Testis (tissue), 2 donors: ENCODE measurements at regions not wholly inside any gene's neighbourhood (a gene's known extent, or its start where the extent isn't known, plus 50 kb on each side); places are given as distances from the start of the nearest gene placed in this dataset.

Source experiments
- POLR2A ChIP-seq: fragments of 450-650 bp; IDR thresholded peaks from one replicate; pipeline ENCODE4 v1.6.1; 2017; ENCODE audit warnings: antibody characterized with exemption, mild to moderate bottlenecking, moderate library complexity
- TF ChIP-seq, protein P1 (sequence below), 3 experiments: fragments of 450-650 bp in 2 of 3; fragments of 200-600 bp in 1 of 3; sonication (generic) in 1 of 3; IDR thresholded peaks; one replicate each; pipeline ENCODE4 v1.5.1; 2016 to 2019; ENCODE audit warnings: antibody characterized with exemption in 3 of 3, mild to moderate bottlenecking in 2 of 3, moderate library complexity in 1 of 3

DNA sequence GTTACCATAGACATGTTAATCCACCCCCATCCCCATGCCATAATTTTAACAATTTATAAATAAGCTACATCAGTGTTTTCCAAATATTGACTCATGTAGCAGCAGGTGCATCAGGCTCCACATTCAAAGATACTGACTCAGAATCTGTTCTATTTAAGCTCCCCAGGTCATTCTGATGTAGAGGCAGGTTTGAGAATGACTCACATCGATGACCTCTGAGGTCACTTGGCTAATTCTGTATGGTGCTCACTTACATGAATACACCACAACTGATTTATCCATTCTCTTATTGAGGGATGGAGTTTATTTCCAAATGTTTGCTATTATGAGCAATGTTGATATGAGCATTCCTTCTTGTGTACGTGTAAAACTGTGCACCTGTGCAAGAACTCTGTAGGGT is 1159.0 kb downstream of the TYW1 start:
- TF ChIP-seq POLR2A: no peak
- TF ChIP-seq, protein P1, sequence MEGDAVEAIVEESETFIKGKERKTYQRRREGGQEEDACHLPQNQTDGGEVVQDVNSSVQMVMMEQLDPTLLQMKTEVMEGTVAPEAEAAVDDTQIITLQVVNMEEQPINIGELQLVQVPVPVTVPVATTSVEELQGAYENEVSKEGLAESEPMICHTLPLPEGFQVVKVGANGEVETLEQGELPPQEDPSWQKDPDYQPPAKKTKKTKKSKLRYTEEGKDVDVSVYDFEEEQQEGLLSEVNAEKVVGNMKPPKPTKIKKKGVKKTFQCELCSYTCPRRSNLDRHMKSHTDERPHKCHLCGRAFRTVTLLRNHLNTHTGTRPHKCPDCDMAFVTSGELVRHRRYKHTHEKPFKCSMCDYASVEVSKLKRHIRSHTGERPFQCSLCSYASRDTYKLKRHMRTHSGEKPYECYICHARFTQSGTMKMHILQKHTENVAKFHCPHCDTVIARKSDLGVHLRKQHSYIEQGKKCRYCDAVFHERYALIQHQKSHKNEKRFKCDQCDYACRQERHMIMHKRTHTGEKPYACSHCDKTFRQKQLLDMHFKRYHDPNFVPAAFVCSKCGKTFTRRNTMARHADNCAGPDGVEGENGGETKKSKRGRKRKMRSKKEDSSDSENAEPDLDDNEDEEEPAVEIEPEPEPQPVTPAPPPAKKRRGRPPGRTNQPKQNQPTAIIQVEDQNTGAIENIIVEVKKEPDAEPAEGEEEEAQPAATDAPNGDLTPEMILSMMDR (IDR thresholded peaks at IDR 0.05): no peak
